ENCODE measurements at regions not wholly inside any gene's neighbourhood (a gene's known extent, or its start where the extent isn't known, plus 50 kb on each side); places are given as distances from the start of the nearest gene placed in this dataset.
A peak's percentile ranks its signal among the peaks of the same experiment; 100 is the strongest.

GRCh38 chr9:95679874-95680273, 163.1 kb upstream of the PTCH1 start:
- Histone ChIP-seq H3K27me3 (ENCODE audit: control insufficient read depth in 2 of 2, insufficient read depth in 2 of 2, low read length in 2 of 2) (peaks cover 5 to 11% of the 10 kb centered on the region in 2 experiments; a peak in 4 of 5 replicates), H4K20me1 (replicated peaks; ENCODE audit: control insufficient read depth, insufficient read depth, low read length) (no peaks in the 10 kb centered on the region), H2AFZ (ENCODE audit: low read depth, low read length) (no peak overlapping the region), H3K27ac (ENCODE audit: extremely low read depth, low read depth, low read length) (no peak overlapping the region), H3K4me3 (no peak overlapping the region), H3K4me1 (replicated peaks in 1 of 2; ENCODE audit: control insufficient read depth in 2 of 2, insufficient read depth in 2 of 2, low read length in 2 of 2) (no peaks in the 10 kb centered on the region), H3K9ac (ENCODE audit: insufficient read depth in 1 of 2, low read depth in 2 of 2, low read length in 2 of 2) (no peak overlapping the region), H3K9me1 (ENCODE audit: control insufficient read depth, insufficient read depth, low read length) (no peaks in the 10 kb centered on the region), H3K36me3 (ENCODE audit: control insufficient read depth, insufficient read depth, low read length) (no peaks in the 10 kb centered on the region), H3K79me2 (ENCODE audit: control insufficient read depth, insufficient read depth, low read length) (no peaks in the 10 kb centered on the region), H3K4me2 (ENCODE audit: insufficient read depth, low read length) (no peak overlapping the region), H3K9me3 (replicated peaks; ENCODE audit: control insufficient read depth, insufficient read depth, low read depth, low read length) (no peaks in the 10 kb centered on the region)
- WGBS (ENCODE audit: insufficient coverage, low coverage, missing lambda C conversion rate): 4% methylated on average over 8 of the region's 8 CpGs
- DNase-seq (ENCODE audit: extremely low read depth in 1 of 4, low spot score in 3 of 4) (no peak), FAIRE-seq (no peak), ATAC-seq (no peak)
- intact Hi-C loops (cut with micrococcal nuclease): no loop called here
- in situ Hi-C loops (cut with MboI): no loop called here
- no peak for TF ChIP-seq HMGN3 (IDR thresholded peaks at IDR 0.05; ENCODE audit: borderline replicate concordance, extremely low read depth, insufficient read length, low read depth, low read length)
- TF ChIP-seq HDAC8 (tag; IDR thresholded peaks at IDR 0.05): no peak
- TF ChIP-seq ZNF354B (CRISPR knock-in tag; IDR thresholded peaks at IDR 0.05): no peak
- TF ChIP-seq ATF1 (CRISPR knock-in tag; IDR thresholded peaks at IDR 0.05): no peak
- peak; percentile 29; the same call in 1 of the 2 replicates for TF ChIP-seq ATF1 (tag; IDR thresholded peaks at IDR 0.05)
- TF ChIP-seq RBM22 (IDR thresholded peaks at IDR 0.05; ENCODE audit: low read depth, low read length, poor library complexity, severe bottlenecking): no peak
- TF ChIP-seq CBFA2T3 (IDR thresholded peaks at IDR 0.05): no peak
- POLR2A ChIA-PET: interaction anchor here (0.6 kb wide), 1 partner anchor 154 kb away, joined by 3 read pairs; no protein-coding TSS in a partner anchor
- CTCF ChIA-PET (ENCODE audit: low intra/inter-chr PET ratio): no interaction called here
- no TSS peak for BruUV-seq (replicated peaks)

GRCh38 chr9:95678759-95679158, 162.0 kb upstream of the PTCH1 start:
- H3K27ac ChIP-seq (ENCODE audit: extremely low read depth, low read depth, low read length): no peak overlapping the region
- ChIA-PET POLR2A (interaction anchor here (0.6 kb wide), 1 partner anchor 14 kb away, joined by 3 read pairs; no protein-coding TSS in a partner anchor), CTCF (ENCODE audit: low intra/inter-chr PET ratio) (no interaction called here)
- no peak overlapping the region for H2AFZ ChIP-seq (ENCODE audit: low read depth, low read length)
- no peaks in the 10 kb centered on the region for H4K20me1 ChIP-seq (replicated peaks; ENCODE audit: control insufficient read depth, insufficient read depth, low read length)
- H3K4me3 ChIP-seq: no peak overlapping the region
- no peak overlapping the region for H3K9ac ChIP-seq (ENCODE audit: insufficient read depth in 1 of 2, low read depth in 2 of 2, low read length in 2 of 2)
- no peak for DNase-seq (ENCODE audit: extremely low read depth in 1 of 4, low spot score in 3 of 4)
- no peak for ATAC-seq
- no peaks in the 10 kb centered on the region for H3K9me1 ChIP-seq (ENCODE audit: control insufficient read depth, insufficient read depth, low read length)
- H3K36me3 ChIP-seq (ENCODE audit: control insufficient read depth, insufficient read depth, low read length): no peaks in the 10 kb centered on the region
- no TSS peak for BruUV-seq (replicated peaks)
- in situ Hi-C loops (cut with MboI): no loop called here
- no peaks in the 10 kb centered on the region for H3K9me3 ChIP-seq (replicated peaks; ENCODE audit: control insufficient read depth, insufficient read depth, low read depth, low read length)
- intact Hi-C loops (cut with micrococcal nuclease): no loop called here
- no peaks in the 10 kb centered on the region for H3K79me2 ChIP-seq (ENCODE audit: control insufficient read depth, insufficient read depth, low read length)
- no peak for FAIRE-seq
- WGBS (ENCODE audit: insufficient coverage, low coverage, missing lambda C conversion rate): 6% methylated on average over 2 of the region's 2 CpGs
- H3K4me1 ChIP-seq (replicated peaks in 1 of 2; ENCODE audit: control insufficient read depth in 2 of 2, insufficient read depth in 2 of 2, low read length in 2 of 2): no peaks in the 10 kb centered on the region
- no peak overlapping the region for H3K4me2 ChIP-seq (ENCODE audit: insufficient read depth, low read length)
- H3K27me3 ChIP-seq (ENCODE audit: control insufficient read depth in 2 of 2, insufficient read depth in 2 of 2, low read length in 2 of 2): peaks cover 2 to 11% of the 10 kb centered on the region in 2 experiments; a peak in 4 of 5 replicates

All from K562 (cell line).